ENCODE measurements at regions not wholly inside any gene's neighbourhood (a gene's known extent, or its start where the extent isn't known, plus 50 kb on each side); places are given as distances from the start of the nearest gene placed in this dataset.

DNA sequence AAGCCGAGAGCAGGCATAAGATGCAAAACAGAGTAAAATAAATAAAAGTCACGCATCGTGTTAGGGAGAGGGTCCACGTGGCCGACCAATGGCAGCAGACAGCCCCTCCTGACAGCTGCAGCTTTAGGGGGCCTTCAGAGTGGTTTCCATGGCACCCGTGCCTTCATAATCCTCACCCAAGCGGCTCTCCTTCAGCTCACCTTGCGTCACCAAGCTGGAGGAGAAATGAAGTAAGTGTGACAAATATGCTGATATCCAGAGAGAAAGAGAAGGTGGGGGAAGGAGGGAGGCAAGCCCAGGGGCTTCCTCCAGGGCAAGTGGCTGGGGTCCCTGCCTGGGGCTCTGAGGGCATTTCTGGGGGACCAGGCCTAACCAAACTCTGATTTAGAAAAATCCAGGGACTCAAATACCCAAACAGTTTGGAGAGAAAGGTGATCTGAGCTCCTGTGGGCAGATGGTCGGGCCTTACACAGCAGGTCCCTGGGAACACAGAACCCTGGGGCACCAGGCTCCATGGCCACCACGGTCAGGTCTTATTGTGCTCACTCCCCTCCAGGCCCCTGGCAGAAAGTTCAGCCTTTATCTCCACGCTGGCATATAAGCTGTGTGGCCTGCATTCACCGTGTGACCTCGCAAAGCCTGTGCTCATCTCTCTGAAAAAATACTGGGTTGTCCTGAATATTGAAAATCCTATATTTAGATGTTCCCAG lies 80.7 kb upstream of the TNRC6C start:
- CTCF ChIA-PET = interaction anchor here (1.6 kb wide), 1 partner anchor 15 kb away, joined by 6 read pairs; no protein-coding TSS in a partner anchor

DNA sequence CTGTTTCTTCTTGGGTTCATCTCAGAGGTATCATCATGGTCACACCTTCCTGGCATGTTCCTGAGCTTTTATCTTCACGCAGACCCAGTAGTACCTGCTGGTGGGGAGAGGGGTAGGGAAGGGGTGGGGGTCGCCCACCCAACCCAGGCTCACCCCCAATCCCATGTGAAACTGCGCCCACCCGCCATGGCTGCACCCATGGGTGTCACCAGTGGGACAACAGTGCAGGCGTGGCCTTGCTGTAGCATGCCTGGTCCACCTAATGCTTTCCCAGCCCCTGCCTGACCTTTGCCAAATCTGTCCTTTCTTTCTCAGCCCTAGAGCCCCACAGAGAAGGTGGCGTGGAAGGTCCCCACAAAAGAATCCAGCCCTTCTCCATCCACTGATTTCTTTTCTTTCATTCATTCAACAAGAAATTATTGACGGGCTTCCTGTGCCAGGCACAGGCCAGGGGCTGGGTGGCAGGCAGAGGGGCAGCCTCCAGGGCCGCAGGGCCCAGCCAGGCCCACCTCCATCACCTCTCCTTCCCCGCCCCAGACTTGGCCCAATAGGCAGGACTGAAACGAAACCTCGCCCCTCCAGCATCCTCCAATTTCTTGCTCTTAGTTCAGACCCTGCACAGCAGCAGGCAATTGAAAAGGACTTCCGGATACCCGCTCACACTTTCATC lies 79.1 kb upstream of the TNRC6C start:
- H3K4me3 ChIP-seq (ENCODE audit: low read depth, low read length) = no peak overlapping the region
- ChIA-PET CTCF (no interaction called here), POLR2A (no interaction called here)
- TF ChIP-seq, protein P1, sequence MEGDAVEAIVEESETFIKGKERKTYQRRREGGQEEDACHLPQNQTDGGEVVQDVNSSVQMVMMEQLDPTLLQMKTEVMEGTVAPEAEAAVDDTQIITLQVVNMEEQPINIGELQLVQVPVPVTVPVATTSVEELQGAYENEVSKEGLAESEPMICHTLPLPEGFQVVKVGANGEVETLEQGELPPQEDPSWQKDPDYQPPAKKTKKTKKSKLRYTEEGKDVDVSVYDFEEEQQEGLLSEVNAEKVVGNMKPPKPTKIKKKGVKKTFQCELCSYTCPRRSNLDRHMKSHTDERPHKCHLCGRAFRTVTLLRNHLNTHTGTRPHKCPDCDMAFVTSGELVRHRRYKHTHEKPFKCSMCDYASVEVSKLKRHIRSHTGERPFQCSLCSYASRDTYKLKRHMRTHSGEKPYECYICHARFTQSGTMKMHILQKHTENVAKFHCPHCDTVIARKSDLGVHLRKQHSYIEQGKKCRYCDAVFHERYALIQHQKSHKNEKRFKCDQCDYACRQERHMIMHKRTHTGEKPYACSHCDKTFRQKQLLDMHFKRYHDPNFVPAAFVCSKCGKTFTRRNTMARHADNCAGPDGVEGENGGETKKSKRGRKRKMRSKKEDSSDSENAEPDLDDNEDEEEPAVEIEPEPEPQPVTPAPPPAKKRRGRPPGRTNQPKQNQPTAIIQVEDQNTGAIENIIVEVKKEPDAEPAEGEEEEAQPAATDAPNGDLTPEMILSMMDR (IDR thresholded peaks at IDR 0.05; ENCODE audit: insufficient read depth, low read length, missing control alignments) = no peak
- DNase-seq (ENCODE audit: low read depth, low spot score) = no peak

More for the DNA sequence above, 80.7 kb upstream of the TNRC6C start:
- TF ChIP-seq, protein P1 (IDR thresholded peaks at IDR 0.05; ENCODE audit: insufficient read depth, low read length, missing control alignments) = no peak
- POLR2A ChIA-PET = no interaction called here
- no peak for DNase-seq (ENCODE audit: low read depth, low spot score)
- no peak overlapping the region for H3K4me3 ChIP-seq (ENCODE audit: low read depth, low read length)

DNA sequence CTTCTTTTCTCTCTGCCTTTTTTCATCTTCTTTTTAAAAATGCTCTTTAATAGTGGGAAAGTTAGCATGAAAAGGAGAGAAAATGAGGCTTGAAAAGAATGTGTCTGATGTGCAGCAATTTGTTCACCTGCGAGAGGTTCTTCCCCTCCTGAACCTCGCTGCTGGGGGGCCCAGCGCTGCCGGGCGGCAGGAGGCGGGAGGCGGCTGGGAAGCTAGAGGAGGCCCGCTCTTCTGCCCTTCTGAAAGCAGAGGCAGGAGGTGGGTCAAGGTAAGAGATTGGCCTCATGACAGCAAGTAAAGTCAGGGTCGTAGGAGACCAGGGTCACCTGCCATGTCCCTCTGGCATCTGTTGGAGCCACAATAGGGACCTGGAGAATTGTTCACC lies 78.6 kb upstream of the TNRC6C start:
- POLR2A ChIA-PET = interaction anchor here (2.1 kb wide), 1 partner anchor 78 kb away, joined by 5 read pairs; the partner anchor contains the start of gene TNRC6C

DNA sequence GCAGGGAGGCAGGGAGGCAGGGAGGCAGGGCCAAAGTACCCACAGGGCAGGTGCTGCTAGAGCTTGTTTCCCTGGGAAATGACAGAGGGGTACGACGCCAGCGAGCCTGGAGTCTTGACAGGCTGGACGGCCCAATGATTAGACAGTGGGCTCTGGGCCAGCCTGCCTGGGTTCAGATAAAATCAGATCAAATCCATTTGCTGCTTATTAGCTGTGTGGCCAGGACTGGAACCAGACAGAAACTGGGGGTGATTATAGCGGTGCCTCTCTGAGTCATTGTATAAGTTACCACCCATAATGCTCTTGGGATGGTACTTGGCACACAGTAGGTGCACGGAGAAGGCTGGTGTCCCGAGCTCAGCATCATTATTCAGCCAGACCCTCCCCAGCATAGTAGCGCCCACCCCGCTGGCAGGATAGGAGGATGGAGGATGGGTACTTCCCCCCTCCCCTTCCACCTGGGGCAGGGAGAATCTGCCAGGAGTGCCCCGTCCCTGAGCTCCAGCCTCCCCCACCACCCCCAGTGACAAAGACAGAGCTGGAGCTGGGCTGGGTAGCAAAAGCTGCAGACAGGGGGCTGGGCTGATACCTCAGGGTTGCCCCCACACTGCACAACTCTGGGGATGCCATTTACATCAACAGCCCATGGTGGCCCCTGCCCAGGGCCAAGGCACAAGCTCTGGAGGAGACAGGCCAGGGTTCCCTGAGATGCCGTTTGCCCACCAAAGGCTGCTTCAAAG lies 77.6 kb upstream of the TNRC6C start:
- ChIA-PET POLR2A (interaction anchor here (1.0 to 2.1 kb wide), 2 partner anchors 51 to 77 kb away, joined by 4 to 5 read pairs; partner anchors contain the start of gene TNRC6C), CTCF (no interaction called here)
- TF ChIP-seq, protein P1 (IDR thresholded peaks at IDR 0.05; ENCODE audit: insufficient read depth, low read length, missing control alignments) = no peak
- DNase-seq (ENCODE audit: low read depth, low spot score) = no peak
- H3K4me3 ChIP-seq (ENCODE audit: low read depth, low read length) = no peak overlapping the region

More for the DNA sequence above, 78.6 kb upstream of the TNRC6C start:
- H3K4me3 ChIP-seq (ENCODE audit: low read depth, low read length) = no peak overlapping the region
- DNase-seq (ENCODE audit: low read depth, low spot score) = no peak
- CTCF ChIA-PET = no interaction called here
- TF ChIP-seq, protein P1 (IDR thresholded peaks at IDR 0.05; ENCODE audit: insufficient read depth, low read length, missing control alignments) = no peak

DNA sequence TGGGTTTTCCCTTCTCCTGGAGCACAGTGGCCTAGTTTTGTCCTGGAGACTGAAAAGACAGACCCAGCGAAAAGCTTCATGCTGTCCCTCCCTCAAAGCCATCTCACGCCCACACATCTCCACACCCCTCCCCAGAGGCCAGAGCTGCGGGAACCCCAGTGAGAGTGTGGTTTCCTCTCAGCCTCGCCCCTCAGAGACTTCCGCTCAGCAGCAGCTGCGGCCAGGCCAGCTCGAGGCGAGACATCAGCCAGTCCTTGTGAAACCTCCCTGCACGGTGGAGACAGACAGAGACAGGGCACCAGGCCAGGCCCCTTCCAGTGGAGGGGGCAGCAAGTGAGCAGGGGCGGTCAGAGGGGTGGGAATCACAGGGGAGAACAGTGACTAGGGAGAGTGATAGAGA lies 77.0 kb upstream of the TNRC6C start:
- no peak overlapping the region for H3K4me3 ChIP-seq (ENCODE audit: low read depth, low read length)
- ChIA-PET CTCF (no interaction called here), POLR2A (interaction anchor here (2.1 kb wide), 1 partner anchor 77 kb away, joined by 5 read pairs; the partner anchor contains the start of gene TNRC6C)
- TF ChIP-seq, protein P1 (IDR thresholded peaks at IDR 0.05; ENCODE audit: insufficient read depth, low read length, missing control alignments) = no peak
- no peak for DNase-seq (ENCODE audit: low read depth, low spot score)

DNA sequence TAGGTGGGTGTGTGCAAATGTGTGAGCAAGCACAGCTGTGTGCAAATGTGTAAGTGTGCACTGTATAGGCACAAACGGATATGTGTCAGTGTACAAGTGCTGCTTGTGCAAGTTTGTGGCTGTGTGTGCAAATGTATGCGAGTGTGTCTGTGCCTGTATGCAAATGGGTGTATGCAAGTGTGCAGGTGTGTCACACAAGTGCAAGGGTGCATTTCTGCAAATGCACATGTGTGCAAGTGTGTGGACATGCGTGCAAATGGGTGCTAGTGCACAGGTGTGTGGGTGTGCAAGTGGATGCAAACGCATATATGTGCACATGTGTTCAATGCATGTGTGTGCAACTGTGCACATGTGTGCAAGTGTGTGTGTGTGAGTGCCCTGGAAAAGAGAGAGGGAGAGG lies 76.5 kb upstream of the TNRC6C start:
- ChIA-PET CTCF (no interaction called here), POLR2A (interaction anchor here (2.1 kb wide), 1 partner anchor 76 kb away, joined by 5 read pairs; the partner anchor contains the start of gene TNRC6C)
- TF ChIP-seq, protein P1 (IDR thresholded peaks at IDR 0.05; ENCODE audit: insufficient read depth, low read length, missing control alignments) = no peak
- no peak overlapping the region for H3K4me3 ChIP-seq (ENCODE audit: low read depth, low read length)
- no peak for DNase-seq (ENCODE audit: low read depth, low spot score)

Data from AG04449 (cell line).